GM15510 (cell line): ENCODE measurements at regions not wholly inside any gene's neighbourhood (a gene's known extent, or its start where the extent isn't known, plus 50 kb on each side); places are given as distances from the start of the nearest gene placed in this dataset.

Source experiments
- POLR2A ChIP-seq: IDR thresholded peaks from 3 replicates; pipeline ENCODE4 v1.6.1; 2011; ENCODE audit warnings: borderline replicate concordance; ENCODE audit not compliant: insufficient read length; ENCODE audit errors: extremely low read depth

DNA sequence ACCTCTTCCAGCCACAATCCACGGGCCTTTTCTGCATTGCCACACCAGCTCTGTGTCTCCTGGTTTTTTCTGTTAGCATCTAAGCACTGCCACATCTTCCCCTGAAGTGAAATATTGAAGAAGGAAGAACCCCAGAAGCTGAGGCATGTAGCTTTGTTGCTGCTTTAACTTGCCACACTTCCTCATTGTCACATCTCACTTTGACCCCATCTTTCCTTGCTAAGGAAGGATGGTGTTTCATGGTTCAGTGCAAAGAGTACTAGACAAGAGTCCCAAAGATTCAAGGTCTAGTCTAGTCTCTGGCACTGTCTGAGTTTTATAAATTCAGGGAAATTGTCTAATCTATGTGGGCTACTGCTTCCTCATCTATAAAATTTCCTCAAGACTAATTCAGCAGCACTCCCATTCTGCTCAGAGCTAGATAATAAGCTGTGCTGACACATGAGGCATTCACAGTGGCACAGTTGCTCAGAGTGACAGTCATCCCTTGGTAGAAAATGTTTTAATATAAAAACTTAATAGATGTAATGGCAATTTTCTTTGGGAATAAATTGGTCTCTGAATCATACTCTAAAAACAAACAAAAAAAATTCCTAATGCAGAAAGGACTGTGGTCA is 483.0 kb upstream of the ID2 start:
- TF ChIP-seq POLR2A: no peak

DNA sequence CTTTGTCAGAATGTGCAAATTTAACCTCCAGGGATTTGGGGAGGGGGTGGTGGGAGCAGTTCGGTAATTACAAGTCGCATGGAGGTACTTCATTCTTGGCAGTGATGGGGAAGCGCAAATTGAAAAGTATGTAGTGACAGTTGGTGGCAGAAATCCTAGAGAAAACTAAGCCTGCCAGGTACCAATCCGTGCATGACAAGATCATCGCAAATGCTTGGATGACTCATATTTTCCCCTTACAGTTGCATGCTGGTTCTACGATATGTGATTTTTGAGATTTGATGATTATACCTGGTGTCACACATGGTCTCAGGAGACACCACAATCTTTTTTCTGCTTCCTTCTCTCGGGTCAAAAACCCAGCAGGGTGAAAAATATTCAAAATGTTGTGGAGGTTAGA is 479.7 kb upstream of the ID2 start:
- TF ChIP-seq POLR2A: no peak

DNA sequence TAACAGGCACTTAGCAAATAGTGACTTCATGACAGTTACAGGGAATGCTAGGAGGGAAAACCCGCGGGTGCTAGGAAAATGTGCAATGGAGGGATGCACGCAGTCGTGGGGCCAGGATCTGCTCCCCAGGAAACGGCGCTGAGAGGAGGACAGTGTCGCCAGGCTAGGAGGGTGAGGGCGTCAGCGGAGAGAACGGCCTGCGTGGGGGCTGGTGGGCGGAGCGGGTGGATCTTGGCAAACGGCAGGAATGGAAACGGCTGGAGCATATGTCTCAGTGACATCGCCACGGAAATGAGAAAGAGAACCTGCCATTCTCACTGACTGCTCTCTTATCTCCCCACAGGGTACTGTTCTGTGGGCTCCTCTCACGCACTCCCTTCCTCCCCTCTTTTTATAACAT is 478.5 kb upstream of the ID2 start:
- TF ChIP-seq POLR2A: no peak

DNA sequence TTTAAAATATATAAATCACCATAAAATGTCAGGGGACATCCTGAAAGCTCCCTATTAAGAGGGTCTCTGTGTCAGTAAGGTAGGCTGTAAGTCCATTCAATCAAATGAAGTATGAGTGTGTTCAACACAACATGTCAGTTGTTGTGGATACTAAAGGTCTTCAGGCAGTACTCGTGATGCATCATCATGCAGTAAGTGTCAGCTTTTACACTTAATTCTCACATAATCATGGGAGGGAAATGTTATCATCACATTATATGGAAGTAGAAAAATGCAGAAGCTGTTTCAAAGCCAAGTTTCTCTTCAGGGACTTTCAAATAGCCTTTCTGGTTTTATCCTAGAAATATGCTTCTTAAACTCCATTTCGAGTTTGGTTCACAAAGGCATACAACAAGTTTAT is 477.1 kb upstream of the ID2 start:
- TF ChIP-seq POLR2A: no peak

DNA sequence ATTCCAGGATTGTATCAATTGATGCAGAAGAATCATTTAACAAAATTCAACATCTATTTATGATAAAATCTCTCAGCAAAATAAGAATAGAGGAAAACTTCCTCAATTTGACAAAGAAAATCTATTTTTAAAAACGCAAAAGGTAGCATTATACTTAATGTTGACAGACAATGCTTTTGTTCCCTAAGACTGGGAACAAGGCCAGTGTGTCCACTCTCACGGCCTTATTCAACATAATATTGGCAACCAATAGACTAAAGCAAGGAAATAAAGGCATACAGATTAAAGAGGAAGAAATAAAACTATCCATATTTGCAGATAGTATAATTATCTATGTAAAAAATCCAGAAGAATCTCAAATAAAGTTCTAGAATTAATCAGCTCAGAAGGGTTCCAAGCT is 472.4 kb upstream of the ID2 start:
- no peak for TF ChIP-seq POLR2A

DNA sequence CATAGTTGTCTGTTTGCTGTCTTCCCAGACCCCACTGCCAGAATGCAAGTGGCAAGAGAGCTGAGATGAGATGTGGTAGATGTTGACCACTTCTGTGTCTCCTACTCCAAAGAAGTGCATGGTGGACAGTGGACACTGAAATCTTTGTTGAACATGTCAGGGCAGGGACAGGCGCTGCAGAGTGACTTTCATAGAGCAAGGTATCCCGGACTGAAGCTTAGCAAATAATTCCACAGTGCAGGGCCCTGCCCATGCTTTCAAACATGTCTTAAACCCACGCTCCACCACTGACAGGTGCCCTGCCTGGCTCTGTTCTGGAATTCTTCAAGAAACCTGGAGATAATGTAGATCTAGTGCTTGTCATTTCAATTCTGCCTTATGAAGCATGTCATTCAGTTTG is 470.5 kb upstream of the ID2 start:
- TF ChIP-seq POLR2A: no peak

DNA sequence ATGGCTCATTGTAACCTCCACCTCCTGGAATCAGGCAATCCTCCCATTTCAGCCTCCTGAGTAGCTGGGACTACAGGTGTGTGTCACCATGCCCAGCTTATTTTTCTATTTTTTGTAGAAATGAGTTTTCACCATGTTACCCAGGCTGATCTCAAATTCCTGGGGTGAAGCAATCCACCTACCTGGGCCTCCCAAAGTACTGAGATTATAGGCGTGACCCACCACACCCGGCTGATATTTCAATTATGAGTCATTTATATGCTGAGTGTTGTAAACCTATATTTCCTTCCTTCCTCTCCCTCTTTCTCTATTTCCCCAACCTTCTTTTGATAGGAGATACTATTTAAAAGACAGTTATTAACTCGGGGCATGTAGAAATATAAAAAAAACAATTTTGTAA is 469.6 kb upstream of the ID2 start:
- TF ChIP-seq POLR2A: no peak

DNA sequence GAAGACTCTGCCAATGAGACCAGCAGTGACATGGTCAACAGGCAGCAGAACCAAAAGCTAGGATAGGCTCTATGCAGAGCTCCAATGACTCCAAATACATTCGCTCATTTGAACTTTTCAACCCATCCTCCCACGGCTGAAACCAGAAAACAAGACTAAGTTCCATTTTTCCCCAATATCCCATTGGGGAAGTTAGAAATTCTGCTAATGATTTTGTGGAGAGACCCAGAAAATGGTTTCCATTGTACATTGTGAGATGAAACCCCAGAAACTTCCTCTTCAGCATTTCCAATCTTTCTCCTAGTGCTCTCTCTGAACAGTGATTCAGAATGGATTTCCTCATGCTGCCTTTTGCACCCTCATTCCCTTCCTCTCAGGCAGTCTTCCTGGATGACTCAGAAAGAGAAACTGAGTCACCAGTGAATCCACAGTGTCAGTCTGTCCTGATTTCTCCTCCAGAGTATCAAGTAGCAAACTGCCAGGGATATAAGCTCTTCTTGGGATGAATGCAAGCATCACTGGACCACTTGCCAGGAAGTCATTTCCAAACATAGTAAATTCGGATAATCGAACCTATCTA is 467.7 kb upstream of the ID2 start:
- no peak for TF ChIP-seq POLR2A

DNA sequence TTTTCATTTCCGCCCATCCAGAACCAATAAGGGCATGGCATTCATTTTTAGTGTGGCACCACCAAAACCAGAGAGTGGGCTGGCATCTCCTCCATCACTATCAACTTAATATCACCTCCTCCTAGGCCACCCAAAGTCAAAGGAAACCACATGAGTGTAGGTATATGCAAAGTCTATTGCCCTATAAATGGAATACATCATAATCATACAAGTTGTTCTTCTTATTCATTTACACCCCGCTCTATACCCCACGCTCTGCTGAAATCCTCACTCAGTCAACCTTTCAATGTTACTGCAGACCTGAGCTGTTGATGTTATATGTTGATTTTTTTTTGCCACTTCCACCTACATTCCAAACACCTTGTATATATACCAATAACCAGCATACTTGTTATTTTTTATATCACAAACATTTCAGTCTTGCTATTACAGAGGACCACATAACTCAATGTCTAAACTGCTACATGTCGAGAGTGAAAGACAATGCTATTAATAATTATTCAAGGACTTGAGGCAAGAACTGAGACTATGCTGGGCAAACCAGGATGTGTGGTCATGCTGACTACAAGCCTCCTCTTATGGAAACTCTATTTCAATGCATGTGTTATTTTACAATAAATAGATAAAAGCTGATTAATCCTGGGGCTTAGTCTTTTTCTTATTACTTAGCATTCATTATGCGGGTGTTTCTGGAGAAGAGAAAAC is 466.5 kb upstream of the ID2 start:
- TF ChIP-seq POLR2A: no peak

DNA sequence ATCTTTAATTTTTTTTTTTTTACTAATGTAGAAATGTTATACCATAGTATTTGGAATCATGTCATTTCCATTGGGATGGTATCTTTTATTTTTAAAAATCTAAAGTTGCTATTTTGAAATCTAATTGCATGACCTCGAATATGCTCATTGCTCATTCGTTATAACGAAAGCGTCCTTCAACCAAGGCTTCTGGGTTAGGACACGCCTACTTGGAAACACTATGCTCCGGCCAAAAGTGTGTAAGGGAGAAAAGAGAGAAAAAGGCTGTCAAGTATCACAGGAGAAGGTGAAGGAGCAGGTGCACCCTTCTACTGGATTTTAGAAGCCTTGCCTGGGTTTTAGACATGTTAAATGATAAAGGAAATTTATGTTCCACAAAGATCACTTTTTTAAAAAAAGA is 465.9 kb upstream of the ID2 start:
- no peak for TF ChIP-seq POLR2A

DNA sequence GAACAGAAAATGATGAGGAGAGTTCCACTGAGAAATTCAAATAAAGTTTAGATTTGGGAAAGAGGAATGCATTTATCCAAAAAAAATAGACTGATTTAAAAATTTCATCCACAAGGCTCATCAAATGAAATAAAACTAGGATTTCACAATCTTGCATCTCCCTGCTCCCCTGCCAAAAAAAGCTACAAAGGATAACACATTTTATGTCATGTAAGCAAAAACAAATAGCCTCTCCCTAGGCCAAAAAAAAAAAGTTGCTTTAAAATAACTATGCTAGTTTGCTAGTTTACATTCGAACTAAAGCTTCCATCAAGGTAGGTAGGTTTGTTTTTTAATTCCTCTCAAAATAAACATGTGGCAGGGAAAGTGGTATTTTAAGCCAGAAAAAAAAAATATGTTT is 465.5 kb upstream of the ID2 start:
- no peak for TF ChIP-seq POLR2A

DNA sequence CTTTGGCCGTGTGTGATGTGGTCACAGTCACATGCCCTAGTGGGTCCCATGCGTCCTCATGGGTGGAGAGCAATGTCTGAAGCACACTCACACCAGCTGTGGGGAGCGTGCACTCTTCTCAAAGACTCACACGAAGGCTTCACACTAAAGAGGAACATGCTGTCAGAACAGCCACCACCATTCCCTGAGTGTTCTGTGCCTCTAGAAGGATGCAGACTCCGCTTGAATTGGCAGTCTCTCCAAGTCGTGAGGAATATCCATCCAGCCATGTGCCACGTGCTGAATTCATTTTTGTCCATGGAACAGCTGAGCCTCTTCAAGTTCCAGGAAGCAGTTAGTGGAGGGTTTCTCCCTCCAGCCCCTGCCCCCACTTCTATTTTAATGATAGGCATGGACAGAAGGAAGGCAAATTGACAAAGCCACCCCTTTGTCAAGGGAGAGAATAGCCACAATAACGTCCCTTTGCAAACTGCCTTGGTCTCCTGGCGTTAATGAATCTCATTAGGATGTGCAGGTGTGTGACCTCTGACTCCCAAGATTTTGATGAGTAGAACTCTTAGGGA is 464.3 kb upstream of the ID2 start:
- no peak for TF ChIP-seq POLR2A

DNA sequence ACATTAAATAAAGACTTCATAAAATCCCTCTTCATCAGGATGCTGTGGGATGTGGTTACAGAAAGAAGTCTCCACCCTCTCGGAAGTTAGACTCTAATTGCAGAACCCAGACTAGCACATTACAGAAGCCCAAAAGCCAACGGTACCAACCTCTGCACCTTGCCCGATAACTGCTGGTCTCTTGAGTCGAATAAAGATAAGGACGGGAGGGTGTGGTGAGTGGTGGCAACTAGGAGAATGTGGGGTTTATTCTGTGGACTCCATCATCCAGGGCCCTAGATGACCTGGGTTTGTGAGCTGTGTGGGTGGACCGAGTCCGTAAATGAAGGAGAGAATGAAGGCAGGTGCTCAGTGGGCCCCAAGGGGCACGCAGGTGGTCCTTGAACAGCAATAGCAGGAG is 462.8 kb upstream of the ID2 start:
- no peak for TF ChIP-seq POLR2A

DNA sequence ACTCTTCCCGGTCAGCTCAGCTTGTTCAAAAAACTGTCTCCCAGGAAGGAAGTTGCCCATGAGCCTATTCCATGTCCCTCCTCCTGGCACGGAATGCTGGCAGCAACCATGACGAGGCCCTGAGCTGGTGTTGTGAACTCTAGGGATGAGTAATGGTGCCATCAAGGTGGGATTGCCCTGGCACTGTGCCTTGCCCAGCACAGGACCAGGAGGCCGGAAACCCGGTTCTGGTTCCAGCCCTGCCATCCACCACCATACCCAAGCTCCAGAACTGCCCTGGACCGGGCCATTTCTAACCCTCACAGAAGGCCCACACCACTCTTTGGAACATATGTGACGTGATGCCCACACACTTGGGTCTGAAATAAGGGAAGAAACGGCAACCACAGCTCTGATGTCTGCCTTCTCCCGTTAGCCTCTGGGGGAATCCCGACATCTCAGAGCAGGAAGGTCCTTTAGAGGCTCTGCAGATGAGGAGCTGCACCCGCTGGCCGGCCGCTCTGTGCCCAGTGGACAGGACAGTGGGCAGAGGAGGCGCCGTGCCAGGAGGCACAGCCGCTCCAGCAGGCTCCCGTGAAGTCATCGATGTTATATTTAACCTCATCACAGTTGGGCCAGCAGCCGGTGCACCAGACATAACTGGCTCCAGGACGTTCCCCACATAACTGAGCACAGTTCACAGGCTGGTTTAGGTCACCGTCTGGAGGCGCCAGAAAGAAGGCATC is 462.1 kb upstream of the ID2 start:
- no peak for TF ChIP-seq POLR2A

DNA sequence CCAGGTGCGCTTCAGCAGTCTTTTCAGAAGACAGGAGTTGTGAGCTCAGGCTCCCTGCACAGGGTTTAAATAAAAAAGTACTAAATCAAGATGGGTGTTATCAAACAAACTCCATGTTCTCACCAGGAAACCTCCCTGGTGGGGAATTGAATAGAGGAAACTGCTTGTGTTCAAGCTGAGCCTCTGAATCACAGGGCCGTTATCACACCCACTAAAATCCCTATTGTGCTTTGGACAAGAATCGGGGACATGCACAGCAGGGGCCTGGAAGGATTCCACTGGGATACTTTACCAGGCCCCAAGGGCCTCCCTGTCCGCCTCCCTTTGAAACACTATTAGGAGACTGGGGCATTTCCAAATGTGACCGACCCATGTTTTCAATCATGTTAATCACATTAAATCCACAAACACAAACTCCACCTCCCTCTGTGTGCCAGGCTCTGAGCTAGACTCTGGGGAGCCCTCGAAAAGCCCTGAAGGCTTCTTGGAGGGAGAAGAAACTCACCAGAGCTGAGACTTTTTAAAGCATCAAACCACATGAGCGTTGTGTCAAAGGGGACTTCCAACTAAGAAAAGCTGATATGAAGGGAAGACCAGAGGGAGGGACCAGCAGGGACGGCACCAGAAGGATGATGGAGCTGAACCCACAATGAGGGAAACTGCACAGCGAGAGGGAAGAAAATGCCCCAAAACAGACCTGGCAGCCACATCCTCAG is 458.7 kb upstream of the ID2 start:
- no peak for TF ChIP-seq POLR2A

DNA sequence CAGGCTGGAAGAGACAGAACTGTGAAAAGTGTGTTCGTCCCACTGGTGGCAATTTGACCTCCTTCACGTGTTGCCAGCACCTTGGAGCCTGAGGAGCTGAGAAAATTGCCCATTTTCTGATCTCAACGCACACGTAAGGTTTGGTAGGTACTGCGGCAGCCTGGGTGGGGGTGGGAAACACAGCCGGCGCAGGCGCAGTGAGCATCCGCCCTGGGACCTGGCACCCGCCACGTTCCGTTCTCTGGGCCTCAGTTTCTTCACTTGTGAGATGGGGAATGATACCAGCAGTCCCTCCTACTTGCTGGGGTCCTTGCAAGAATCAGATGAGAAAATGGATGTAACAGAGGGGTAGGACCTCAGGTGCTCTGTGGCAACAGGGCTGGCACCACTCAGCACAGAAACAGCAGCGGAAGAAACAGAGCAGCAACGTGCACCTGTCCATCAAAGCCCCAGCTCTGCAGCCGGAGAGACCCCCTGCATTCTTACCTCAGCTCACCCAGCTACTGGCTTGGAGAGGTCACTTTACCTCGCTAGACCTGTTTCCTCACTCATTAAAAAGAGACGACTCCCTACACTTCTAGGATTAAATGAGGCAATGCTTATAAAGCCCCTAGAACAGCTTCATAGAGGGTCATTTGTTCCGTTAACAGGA is 458.0 kb upstream of the ID2 start:
- TF ChIP-seq POLR2A: no peak
